ENCODE measurements at regions not wholly inside any gene's neighbourhood (a gene's known extent, or its start where the extent isn't known, plus 50 kb on each side); places are given as distances from the start of the nearest gene placed in this dataset.
"Not testable (repeated sequence)": the region's sequence is repeated elsewhere in the genome, so short reads cannot be mapped to it uniquely, and the experiment has no call there.

DNA sequence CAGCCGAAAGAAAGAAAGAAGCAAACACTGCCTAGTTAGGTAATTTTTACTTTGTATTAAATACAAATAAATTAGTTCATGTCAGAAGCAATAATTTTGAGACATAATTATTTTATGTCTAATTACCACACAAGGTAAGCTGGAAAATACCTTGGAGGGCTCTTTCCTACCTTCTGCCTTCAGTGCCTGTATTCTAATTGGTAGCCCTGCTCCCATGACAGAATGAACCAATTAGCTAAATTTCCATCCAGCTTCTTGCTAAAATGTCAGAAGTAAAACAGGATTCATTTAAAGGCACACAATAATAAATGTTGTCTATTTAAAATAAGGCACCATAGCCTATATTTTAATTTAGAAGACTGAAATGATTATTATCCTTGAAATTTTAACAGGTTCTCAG lies 135.4 kb upstream of the POT1 start:
- Mint-ChIP-seq H3K9me3 (no peaks in the 10 kb centered on the region), H3K4me1 (ENCODE audit: low read depth) (no peaks in the 10 kb centered on the region), H3K36me3 (ENCODE audit: low read depth) (no peaks in the 10 kb centered on the region), H3K27me3 (no peaks in the 10 kb centered on the region), H3K4me3 (no peak overlapping the region), H3K27ac (no peak overlapping the region)
- H3K36me3 ChIP-seq (ENCODE audit: insufficient read depth, low read length), result no peaks in the 10 kb centered on the region
- ChIA-PET POLR2A (no interaction called here), CTCF (interaction anchor here (1.0 kb wide), 1 partner anchor 14 kb away, joined by 3 read pairs; no protein-coding TSS in a partner anchor)
- no peaks in the 10 kb centered on the region for H3K4me1 ChIP-seq (ENCODE audit: insufficient read depth, low read length)
- intact Hi-C loops (cut with DNase I, micrococcal nuclease), result no loop called here
- TF ChIP-seq, protein P1, sequence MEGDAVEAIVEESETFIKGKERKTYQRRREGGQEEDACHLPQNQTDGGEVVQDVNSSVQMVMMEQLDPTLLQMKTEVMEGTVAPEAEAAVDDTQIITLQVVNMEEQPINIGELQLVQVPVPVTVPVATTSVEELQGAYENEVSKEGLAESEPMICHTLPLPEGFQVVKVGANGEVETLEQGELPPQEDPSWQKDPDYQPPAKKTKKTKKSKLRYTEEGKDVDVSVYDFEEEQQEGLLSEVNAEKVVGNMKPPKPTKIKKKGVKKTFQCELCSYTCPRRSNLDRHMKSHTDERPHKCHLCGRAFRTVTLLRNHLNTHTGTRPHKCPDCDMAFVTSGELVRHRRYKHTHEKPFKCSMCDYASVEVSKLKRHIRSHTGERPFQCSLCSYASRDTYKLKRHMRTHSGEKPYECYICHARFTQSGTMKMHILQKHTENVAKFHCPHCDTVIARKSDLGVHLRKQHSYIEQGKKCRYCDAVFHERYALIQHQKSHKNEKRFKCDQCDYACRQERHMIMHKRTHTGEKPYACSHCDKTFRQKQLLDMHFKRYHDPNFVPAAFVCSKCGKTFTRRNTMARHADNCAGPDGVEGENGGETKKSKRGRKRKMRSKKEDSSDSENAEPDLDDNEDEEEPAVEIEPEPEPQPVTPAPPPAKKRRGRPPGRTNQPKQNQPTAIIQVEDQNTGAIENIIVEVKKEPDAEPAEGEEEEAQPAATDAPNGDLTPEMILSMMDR (IDR thresholded peaks at IDR 0.05), result no peak
- no peak overlapping the region for H3K4me3 ChIP-seq (ENCODE audit: low read length)
- no peaks in the 10 kb centered on the region for H3K27me3 ChIP-seq (ENCODE audit: control insufficient read depth in 1 of 2, insufficient read depth in 2 of 2, low read length in 2 of 2)
- ATAC-seq (ENCODE audit: poor library complexity), result no peak
- no peak overlapping the region for H3K27ac ChIP-seq (ENCODE audit: low read depth in 1 of 2, low read length in 2 of 2)
- peaks cover 0 to 4% of the 10 kb centered on the region in 2 experiments for H3K9me3 ChIP-seq (ENCODE audit: control insufficient read depth in 1 of 2, insufficient read depth in 1 of 2, low read length in 2 of 2)
- DNase-seq, result no peak

DNA sequence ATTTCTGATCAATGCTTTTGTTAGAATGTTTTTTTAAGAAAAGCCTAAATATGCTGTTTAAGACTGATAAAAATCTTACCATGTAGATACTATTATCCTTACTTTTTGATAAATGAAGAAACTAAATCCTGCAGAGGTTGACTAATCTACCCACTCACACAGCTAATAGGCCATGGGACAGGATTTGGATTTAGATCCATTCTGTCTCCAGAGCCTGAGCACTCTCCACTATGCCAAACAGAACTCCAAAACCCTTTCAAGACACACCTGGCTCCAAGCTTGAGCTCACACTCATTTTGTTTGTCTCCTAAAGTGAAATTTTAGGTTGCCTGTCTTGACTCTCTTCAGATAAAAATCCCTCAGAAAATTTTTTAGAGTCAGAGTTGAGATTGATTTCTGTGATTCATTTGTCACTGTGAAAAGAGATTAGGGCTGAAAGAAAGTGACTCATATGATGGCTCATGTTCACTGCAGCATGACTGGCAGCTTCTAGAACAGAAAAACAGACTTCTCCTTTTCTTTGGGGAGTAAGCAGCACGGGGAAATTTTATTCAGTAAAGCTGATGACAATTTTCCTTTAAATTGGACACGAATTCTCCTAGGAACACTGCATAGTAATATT lies 132.3 kb upstream of the POT1 start:
- H3K27me3 ChIP-seq (ENCODE audit: control insufficient read depth in 1 of 2, insufficient read depth in 2 of 2, low read length in 2 of 2), result no peaks in the 10 kb centered on the region
- H3K36me3 ChIP-seq (ENCODE audit: insufficient read depth, low read length), result no peaks in the 10 kb centered on the region
- TF ChIP-seq, protein P1 (IDR thresholded peaks at IDR 0.05), result no peak
- intact Hi-C loops (cut with DNase I, micrococcal nuclease), result no loop called here
- Mint-ChIP-seq H3K4me1 (ENCODE audit: low read depth) (no peaks in the 10 kb centered on the region), H3K36me3 (ENCODE audit: low read depth) (no peaks in the 10 kb centered on the region), H3K27ac (no peak overlapping the region), H3K27me3 (no peaks in the 10 kb centered on the region), H3K4me3 (no peak overlapping the region), H3K9me3 (no peaks in the 10 kb centered on the region)
- POLR2A ChIA-PET, result no interaction called here
- H3K9me3 ChIP-seq (ENCODE audit: control insufficient read depth in 1 of 2, insufficient read depth in 1 of 2, low read length in 2 of 2), result no peaks in the 10 kb centered on the region
- CTCF ChIA-PET, result no interaction called here
- no peak overlapping the region for H3K4me3 ChIP-seq (ENCODE audit: low read length)
- H3K27ac ChIP-seq (ENCODE audit: low read depth in 1 of 2, low read length in 2 of 2), result no peak overlapping the region
- no peaks in the 10 kb centered on the region for H3K4me1 ChIP-seq (ENCODE audit: insufficient read depth, low read length)
- ATAC-seq (ENCODE audit: poor library complexity), result no peak
- DNase-seq, result no peak

DNA sequence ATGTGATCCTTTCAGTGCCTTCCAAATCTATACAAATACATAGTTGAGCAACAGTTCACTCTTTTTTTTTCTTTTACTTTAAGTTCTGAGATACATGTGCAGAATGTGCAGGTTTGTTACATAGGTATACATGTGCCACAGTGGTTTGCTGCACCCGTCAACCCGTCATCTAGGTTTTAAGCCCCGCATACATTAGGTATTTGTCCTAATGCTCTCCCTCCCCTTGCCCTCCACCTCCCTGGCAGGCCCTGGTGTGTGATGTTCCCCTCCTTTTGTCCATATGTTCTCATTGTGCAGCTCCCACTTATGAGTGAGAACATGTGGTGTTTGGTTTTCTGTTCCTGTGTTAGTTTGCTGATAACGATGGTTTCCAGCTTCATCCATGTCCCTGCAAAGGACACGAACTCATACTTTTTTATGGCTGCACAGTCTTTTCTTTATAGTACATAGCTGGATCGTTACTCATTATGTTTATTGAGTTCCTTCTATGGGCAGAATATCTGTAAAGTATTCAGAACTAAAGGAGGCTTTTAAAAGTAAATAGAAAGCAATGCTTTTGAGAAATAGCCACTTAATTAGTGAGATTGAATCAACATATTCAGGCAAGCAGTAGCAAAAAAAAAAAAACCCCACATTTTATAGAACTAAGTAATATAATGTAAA lies 131.6 kb upstream of the POT1 start:
- H3K36me3 Mint-ChIP-seq (ENCODE audit: low read depth); H3K27me3 ChIP-seq (ENCODE audit: control insufficient read depth in 1 of 2, insufficient read depth in 2 of 2, low read length in 2 of 2); H3K36me3 ChIP-seq (ENCODE audit: insufficient read depth, low read length); ATAC-seq (ENCODE audit: poor library complexity); POLR2A ChIA-PET; DNase-seq; H3K27ac ChIP-seq (ENCODE audit: low read depth in 1 of 2, low read length in 2 of 2); H3K9me3 Mint-ChIP-seq; H3K4me3 ChIP-seq (ENCODE audit: low read length); H3K27ac Mint-ChIP-seq; H3K27me3 Mint-ChIP-seq; H3K4me1 ChIP-seq (ENCODE audit: insufficient read depth, low read length); intact Hi-C loops (cut with DNase I, micrococcal nuclease); H3K4me1 Mint-ChIP-seq (ENCODE audit: low read depth); H3K4me3 Mint-ChIP-seq; H3K9me3 ChIP-seq (ENCODE audit: control insufficient read depth in 1 of 2, insufficient read depth in 1 of 2, low read length in 2 of 2): not testable (repeated sequence)
- CTCF ChIA-PET, result interaction anchor here (0.7 kb wide), 1 partner anchor 34 kb away, joined by 3 read pairs; no protein-coding TSS in a partner anchor

All from CD4-positive, alpha-beta T cell (primary cell).